ENCODE measurements at regions not wholly inside any gene's neighbourhood (a gene's known extent, or its start where the extent isn't known, plus 50 kb on each side); places are given as distances from the start of the nearest gene placed in this dataset.

- POLR2A ChIA-PET, result no interaction called here
- TF ChIP-seq CTCF (IDR thresholded peaks at IDR 0.05; ENCODE audit: unreplicated experiment), result no peak
- no peak for DNase-seq (ENCODE audit: unreplicated experiment)
- H3K27me3 Mint-ChIP-seq (ENCODE audit: insufficient read depth, unreplicated experiment), result no peaks in the 10 kb centered on the region
- no peaks in the 10 kb centered on the region for H3K36me3 Mint-ChIP-seq (ENCODE audit: insufficient read depth, unreplicated experiment)
- peaks cover 14% of the 10 kb centered on the region for H3K9me3 Mint-ChIP-seq (ENCODE audit: unreplicated experiment)
- no peaks in the 10 kb centered on the region for H3K4me1 Mint-ChIP-seq (ENCODE audit: insufficient read depth, unreplicated experiment)
- CTCF ChIA-PET, result interaction anchor here (1.2 kb wide), 1 partner anchor 11 kb away, joined by 3 read pairs; no protein-coding TSS in a partner anchor
- BruUV-seq (replicated peaks), result no TSS peak
- H3K4me3 Mint-ChIP-seq (ENCODE audit: unreplicated experiment), result no peak overlapping the region
- no peak overlapping the region for H3K27ac Mint-ChIP-seq (ENCODE audit: low read depth, unreplicated experiment)
- intact Hi-C loops (cut with micrococcal nuclease), result no loop called here
Measured at GRCh38 chr13:107901230-107901629, 314.1 kb downstream of the LIG4 start.

- TF ChIP-seq CTCF (IDR thresholded peaks at IDR 0.05; ENCODE audit: unreplicated experiment), result no peak
- H3K4me3 Mint-ChIP-seq (ENCODE audit: unreplicated experiment), result no peak overlapping the region
- H3K4me1 Mint-ChIP-seq (ENCODE audit: insufficient read depth, unreplicated experiment), result no peaks in the 10 kb centered on the region
- H3K27me3 Mint-ChIP-seq (ENCODE audit: insufficient read depth, unreplicated experiment), result no peaks in the 10 kb centered on the region
- peaks cover 9% of the 10 kb centered on the region for H3K9me3 Mint-ChIP-seq (ENCODE audit: unreplicated experiment)
- peak; percentile 39 for DNase-seq (ENCODE audit: unreplicated experiment)
- CTCF ChIA-PET, result interaction anchor here (0.7 to 1.2 kb wide), 2 partner anchors 12 to 995 kb away, joined by 3 to 4 read pairs; no protein-coding TSS in a partner anchor
- POLR2A ChIA-PET, result no interaction called here
- no TSS peak for BruUV-seq (replicated peaks)
- no peaks in the 10 kb centered on the region for H3K36me3 Mint-ChIP-seq (ENCODE audit: insufficient read depth, unreplicated experiment)
- intact Hi-C loops (cut with micrococcal nuclease), result no loop called here
- H3K27ac Mint-ChIP-seq (ENCODE audit: low read depth, unreplicated experiment), result no peak overlapping the region
Measured at GRCh38 chr13:107900775-107901174, 314.6 kb downstream of the LIG4 start.

- Mint-ChIP-seq H3K36me3 (ENCODE audit: insufficient read depth, unreplicated experiment) (no peaks in the 10 kb centered on the region), H3K27ac (ENCODE audit: low read depth, unreplicated experiment) (no peak overlapping the region), H3K27me3 (ENCODE audit: insufficient read depth, unreplicated experiment) (no peaks in the 10 kb centered on the region), H3K4me3 (ENCODE audit: unreplicated experiment) (no peak overlapping the region), H3K9me3 (ENCODE audit: unreplicated experiment) (peaks cover 36% of the 10 kb centered on the region), H3K4me1 (ENCODE audit: insufficient read depth, unreplicated experiment) (no peaks in the 10 kb centered on the region)
- BruUV-seq (replicated peaks), result no TSS peak
- intact Hi-C loops (cut with micrococcal nuclease), result no loop called here
- POLR2A ChIA-PET, result no interaction called here
- no peak for DNase-seq (ENCODE audit: unreplicated experiment)
- CTCF ChIA-PET, result interaction anchor here (0.6 kb wide), 1 partner anchor 106 kb away, joined by 5 read pairs; no protein-coding TSS in a partner anchor
- no peak for TF ChIP-seq CTCF (IDR thresholded peaks at IDR 0.05; ENCODE audit: unreplicated experiment)
Measured at GRCh38 chr13:107886118-107886517, 329.2 kb downstream of the LIG4 start.

GRCh38 chr13:107884564-107884963 is 330.8 kb downstream of the LIG4 start:
- Mint-ChIP-seq H3K27ac (ENCODE audit: low read depth, unreplicated experiment) (no peak overlapping the region), H3K36me3 (ENCODE audit: insufficient read depth, unreplicated experiment) (no peaks in the 10 kb centered on the region), H3K4me3 (ENCODE audit: unreplicated experiment) (no peak overlapping the region), H3K9me3 (ENCODE audit: unreplicated experiment) (peaks cover 37% of the 10 kb centered on the region), H3K4me1 (ENCODE audit: insufficient read depth, unreplicated experiment) (no peaks in the 10 kb centered on the region), H3K27me3 (ENCODE audit: insufficient read depth, unreplicated experiment) (no peaks in the 10 kb centered on the region)
- no peak for DNase-seq (ENCODE audit: unreplicated experiment)
- BruUV-seq (replicated peaks), result no TSS peak
- POLR2A ChIA-PET, result no interaction called here
- intact Hi-C loops (cut with micrococcal nuclease), result no loop called here
- no peak for TF ChIP-seq CTCF (IDR thresholded peaks at IDR 0.05; ENCODE audit: unreplicated experiment)
- CTCF ChIA-PET, result no interaction called here

Data from MCF 10A (cell line).